ENCODE measurements at regions not wholly inside any gene's neighbourhood (a gene's known extent, or its start where the extent isn't known, plus 50 kb on each side); places are given as distances from the start of the nearest gene placed in this dataset.

DNA sequence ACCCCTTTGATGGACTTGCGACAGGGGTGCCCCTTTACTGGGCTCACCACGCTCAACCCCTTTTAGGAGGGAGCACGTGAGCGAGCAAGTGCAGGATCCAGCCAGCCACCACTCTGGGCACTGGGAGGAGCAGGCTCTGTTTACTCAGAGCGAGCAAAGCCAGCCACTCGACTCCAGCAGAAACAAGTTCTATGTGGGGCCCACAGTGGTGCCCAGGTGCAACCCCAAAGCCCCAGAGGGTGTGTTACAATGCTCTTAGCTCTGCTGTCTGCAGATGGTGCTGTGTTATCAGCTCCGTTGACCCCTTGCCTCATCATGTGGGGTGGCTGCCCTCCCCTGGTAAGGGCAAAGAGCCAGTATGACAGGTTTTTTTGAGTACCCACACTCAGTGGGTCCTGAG lies 120.3 kb upstream of the SUCLG2 start:
- H3K4me3 ChIP-seq (ENCODE audit: low read depth, low read length, poor library complexity, severe bottlenecking), result no peak overlapping the region

DNA sequence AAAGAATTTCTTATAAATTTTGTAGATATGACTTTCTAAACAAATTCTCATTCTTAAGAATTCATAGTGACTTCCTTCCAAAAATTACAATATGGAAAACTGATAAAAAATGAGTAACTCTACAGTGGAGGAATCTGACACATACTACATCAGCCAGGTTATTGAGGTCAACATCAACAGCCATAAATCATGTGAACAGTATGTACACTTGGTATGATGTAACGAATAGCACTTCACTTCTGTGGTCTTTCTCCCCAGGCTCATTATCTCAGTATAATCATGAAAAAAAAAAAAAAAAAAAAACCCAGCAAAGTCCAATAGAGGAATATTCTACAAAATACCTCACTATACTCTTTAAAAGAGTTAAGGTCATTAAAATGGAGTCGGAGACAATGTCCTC lies 111.2 kb upstream of the SUCLG2 start:
- Histone ChIP-seq H3K36me3 (ENCODE audit: insufficient read depth, low read length) (no peaks in the 10 kb centered on the region), H3F3A (ENCODE audit: insufficient read depth, low read length) (no peaks in the 10 kb centered on the region), H3K9ac (ENCODE audit: low read length) (no peak overlapping the region), H3K4me3 (ENCODE audit: low read depth, low read length, poor library complexity, severe bottlenecking) (no peak overlapping the region), H3K4me2 (ENCODE audit: low read length) (no peak overlapping the region), H3K4me1 (ENCODE audit: insufficient read depth, low read length, severe bottlenecking) (no peaks in the 10 kb centered on the region), H3K27me3 (ENCODE audit: insufficient read depth, low read length) (no peaks in the 10 kb centered on the region), H3K9me2 (ENCODE audit: low read depth, low read length) (no peaks in the 10 kb centered on the region), H4K20me1 (ENCODE audit: insufficient read depth, low read length) (no peaks in the 10 kb centered on the region), H3K79me2 (ENCODE audit: insufficient read depth, low read length) (no peaks in the 10 kb centered on the region), H3K9me3 (ENCODE audit: low read length) (no peaks in the 10 kb centered on the region), H3K27ac (ENCODE audit: low read depth, low read length, poor library complexity, severe bottlenecking) (no peak overlapping the region), H2AFZ (ENCODE audit: low read length) (no peak overlapping the region)
- TF ChIP-seq, protein P1, sequence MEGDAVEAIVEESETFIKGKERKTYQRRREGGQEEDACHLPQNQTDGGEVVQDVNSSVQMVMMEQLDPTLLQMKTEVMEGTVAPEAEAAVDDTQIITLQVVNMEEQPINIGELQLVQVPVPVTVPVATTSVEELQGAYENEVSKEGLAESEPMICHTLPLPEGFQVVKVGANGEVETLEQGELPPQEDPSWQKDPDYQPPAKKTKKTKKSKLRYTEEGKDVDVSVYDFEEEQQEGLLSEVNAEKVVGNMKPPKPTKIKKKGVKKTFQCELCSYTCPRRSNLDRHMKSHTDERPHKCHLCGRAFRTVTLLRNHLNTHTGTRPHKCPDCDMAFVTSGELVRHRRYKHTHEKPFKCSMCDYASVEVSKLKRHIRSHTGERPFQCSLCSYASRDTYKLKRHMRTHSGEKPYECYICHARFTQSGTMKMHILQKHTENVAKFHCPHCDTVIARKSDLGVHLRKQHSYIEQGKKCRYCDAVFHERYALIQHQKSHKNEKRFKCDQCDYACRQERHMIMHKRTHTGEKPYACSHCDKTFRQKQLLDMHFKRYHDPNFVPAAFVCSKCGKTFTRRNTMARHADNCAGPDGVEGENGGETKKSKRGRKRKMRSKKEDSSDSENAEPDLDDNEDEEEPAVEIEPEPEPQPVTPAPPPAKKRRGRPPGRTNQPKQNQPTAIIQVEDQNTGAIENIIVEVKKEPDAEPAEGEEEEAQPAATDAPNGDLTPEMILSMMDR (IDR thresholded peaks at IDR 0.05; ENCODE audit: low read length), result no peak
- TF ChIP-seq EZH2 (IDR thresholded peaks at IDR 0.05; ENCODE audit: borderline replicate concordance, low read length), result no peak

More for the DNA sequence above, 120.3 kb upstream of the SUCLG2 start:
- Histone ChIP-seq H3K9ac (ENCODE audit: low read length) (no peak overlapping the region), H3K27ac (ENCODE audit: low read depth, low read length, poor library complexity, severe bottlenecking) (no peak overlapping the region), H3K9me2 (ENCODE audit: low read depth, low read length) (no peaks in the 10 kb centered on the region), H3K4me2 (ENCODE audit: low read length) (no peak overlapping the region), H4K20me1 (ENCODE audit: insufficient read depth, low read length) (no peaks in the 10 kb centered on the region), H2AFZ (ENCODE audit: low read length) (no peak overlapping the region), H3K36me3 (ENCODE audit: insufficient read depth, low read length) (no peaks in the 10 kb centered on the region), H3F3A (ENCODE audit: insufficient read depth, low read length) (no peaks in the 10 kb centered on the region), H3K27me3 (ENCODE audit: insufficient read depth, low read length) (no peaks in the 10 kb centered on the region), H3K9me3 (ENCODE audit: low read length) (no peaks in the 10 kb centered on the region), H3K79me2 (ENCODE audit: insufficient read depth, low read length) (no peaks in the 10 kb centered on the region), H3K4me1 (ENCODE audit: insufficient read depth, low read length, severe bottlenecking) (no peaks in the 10 kb centered on the region)
- no peak for TF ChIP-seq EZH2 (IDR thresholded peaks at IDR 0.05; ENCODE audit: borderline replicate concordance, low read length)
- TF ChIP-seq, protein P1 (IDR thresholded peaks at IDR 0.05; ENCODE audit: low read length), result no peak

DNA sequence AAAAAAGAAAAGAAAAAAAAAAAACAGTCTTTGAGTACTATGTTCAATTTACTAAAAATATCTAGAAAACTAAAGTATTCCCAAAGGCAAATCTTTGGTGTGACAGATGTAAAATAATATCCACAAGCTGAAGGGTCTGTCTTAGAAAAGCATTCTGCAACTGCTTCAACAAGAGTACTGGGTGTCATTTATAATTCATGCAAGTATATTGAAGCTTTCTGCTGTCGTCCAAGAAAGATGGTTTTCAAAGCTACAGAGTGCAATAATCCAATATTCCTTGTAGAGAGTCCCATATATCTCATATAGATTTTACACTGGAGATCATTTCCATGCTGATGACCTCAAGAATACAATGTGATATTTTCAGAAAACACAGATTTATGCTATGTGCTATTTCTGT lies 90.9 kb upstream of the SUCLG2 start:
- Histone ChIP-seq H3K9me2 (ENCODE audit: low read depth, low read length) (no peaks in the 10 kb centered on the region), H3K4me2 (ENCODE audit: low read length) (no peak overlapping the region), H3K9ac (ENCODE audit: low read length) (no peak overlapping the region), H4K20me1 (ENCODE audit: insufficient read depth, low read length) (no peaks in the 10 kb centered on the region), H3F3A (ENCODE audit: insufficient read depth, low read length) (no peaks in the 10 kb centered on the region), H3K4me1 (ENCODE audit: insufficient read depth, low read length, severe bottlenecking) (no peaks in the 10 kb centered on the region), H3K79me2 (ENCODE audit: insufficient read depth, low read length) (no peaks in the 10 kb centered on the region), H3K27me3 (ENCODE audit: insufficient read depth, low read length) (no peaks in the 10 kb centered on the region), H3K27ac (ENCODE audit: low read depth, low read length, poor library complexity, severe bottlenecking) (no peak overlapping the region), H3K9me3 (ENCODE audit: low read length) (0 out of 2 replicates have a peak, but pooled peaks cover 2% of the 10 kb centered on the region), H3K36me3 (ENCODE audit: insufficient read depth, low read length) (no peaks in the 10 kb centered on the region), H3K4me3 (ENCODE audit: low read depth, low read length, poor library complexity, severe bottlenecking) (no peak overlapping the region), H2AFZ (ENCODE audit: low read length) (no peak overlapping the region)
- TF ChIP-seq EZH2 (IDR thresholded peaks at IDR 0.05; ENCODE audit: borderline replicate concordance, low read length), result no peak
- TF ChIP-seq, protein P1 (IDR thresholded peaks at IDR 0.05; ENCODE audit: low read length), result no peak

Data from OCI-LY1 (cell line).